ENCODE measurements at regions not wholly inside any gene's neighbourhood (a gene's known extent, or its start where the extent isn't known, plus 50 kb on each side); places are given as distances from the start of the nearest gene placed in this dataset.
A peak's percentile ranks its signal among the peaks of the same experiment; 100 is the strongest.

DNA sequence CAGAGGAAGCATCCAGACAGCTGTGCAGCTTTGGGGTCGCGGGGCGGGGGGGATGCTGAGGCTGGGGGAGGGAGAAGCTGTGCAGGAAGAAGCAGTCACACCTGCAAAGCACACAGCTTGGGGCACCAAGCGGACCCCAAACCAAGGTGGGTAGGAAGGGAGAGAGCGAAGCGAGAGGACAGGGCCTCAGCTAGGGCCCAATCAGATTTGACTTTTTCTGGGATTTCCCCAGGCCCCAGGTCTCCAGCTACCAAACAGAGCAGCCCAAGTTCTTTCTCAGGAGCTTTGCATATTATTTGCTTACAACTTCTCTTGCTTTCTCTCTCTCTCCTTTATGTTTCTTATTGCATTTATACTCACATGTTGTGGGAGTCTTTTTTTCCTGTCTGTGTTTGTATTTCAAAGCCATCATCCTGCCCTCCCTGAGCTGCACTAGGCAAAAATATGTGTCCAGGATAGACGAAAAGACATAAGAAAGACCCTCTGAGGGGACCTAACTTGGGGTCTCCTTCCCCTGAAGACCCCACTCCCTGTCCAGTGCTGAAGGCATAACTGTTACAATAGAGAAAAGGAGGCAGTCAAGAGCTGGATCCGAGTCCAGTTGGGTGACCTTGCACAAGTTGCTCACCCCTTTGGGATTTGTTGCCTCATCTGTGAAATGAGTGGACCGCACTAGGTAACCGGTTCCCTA, 50.6 kb upstream of the SMNDC1 start:
- DNase-seq = no peak

DNA sequence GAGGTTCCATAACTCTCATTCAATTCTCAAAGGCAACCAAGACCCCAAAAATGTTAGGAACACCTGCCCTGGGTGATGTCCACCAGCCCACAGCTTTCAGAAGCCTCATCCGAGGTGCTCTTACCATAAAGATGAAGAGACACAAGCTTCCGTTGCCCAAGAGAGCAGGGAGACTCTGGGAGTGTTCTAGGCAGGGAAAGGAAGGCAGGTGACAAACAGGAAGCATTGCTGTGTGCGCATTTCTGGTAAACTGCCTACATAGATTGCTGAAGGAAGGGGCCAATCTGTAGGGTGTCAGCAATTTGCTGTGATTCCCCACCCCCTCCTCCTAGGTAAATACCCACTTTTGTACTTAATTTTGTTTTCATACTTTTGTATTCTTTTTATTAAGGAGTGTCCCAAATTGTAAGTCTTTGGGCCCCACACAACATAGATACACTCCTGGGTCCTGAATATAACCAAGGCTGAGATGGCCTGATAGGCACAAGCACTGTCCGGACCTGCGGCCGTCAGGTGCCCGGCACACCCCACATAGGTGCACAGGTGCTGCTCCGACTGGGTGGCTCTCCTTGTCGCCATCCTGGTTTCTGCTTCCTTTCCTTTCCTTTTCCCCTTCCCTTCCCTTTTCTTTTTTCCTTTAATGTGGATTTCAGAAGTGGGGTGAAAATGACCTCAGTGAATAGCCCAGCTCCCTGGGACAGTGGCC, 51.4 kb upstream of the SMNDC1 start:
- no peak for DNase-seq

DNA sequence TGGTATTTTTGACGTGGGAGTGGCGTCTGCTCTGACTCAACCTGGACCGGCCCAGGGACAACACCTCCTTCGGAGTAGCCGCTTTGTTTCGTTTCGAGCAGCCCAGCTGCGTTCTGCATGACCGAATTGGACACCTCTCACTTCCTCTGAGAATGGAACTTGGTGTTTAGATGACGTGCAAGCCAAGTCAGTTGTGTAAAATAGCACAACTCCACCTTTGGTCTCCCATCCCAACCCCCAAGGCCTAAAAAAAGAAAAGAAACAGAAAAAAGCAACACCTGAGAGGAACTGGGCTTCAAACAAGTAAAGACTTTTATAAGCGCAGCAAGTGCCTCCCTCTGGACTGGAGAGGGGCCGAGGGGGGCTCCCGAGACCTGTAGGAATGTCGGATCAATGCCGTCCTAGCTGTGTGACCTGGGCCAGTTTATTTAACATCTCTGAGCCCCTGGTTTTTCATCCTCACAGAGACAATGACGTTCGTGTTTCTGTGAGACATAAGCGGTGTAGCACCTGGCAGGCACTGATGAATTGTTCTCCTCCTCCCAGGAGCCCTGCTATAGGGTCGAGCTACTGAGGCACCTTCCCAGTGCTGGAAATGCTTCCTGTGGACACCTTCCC, 52.0 kb upstream of the SMNDC1 start:
- no peak for DNase-seq

DNA sequence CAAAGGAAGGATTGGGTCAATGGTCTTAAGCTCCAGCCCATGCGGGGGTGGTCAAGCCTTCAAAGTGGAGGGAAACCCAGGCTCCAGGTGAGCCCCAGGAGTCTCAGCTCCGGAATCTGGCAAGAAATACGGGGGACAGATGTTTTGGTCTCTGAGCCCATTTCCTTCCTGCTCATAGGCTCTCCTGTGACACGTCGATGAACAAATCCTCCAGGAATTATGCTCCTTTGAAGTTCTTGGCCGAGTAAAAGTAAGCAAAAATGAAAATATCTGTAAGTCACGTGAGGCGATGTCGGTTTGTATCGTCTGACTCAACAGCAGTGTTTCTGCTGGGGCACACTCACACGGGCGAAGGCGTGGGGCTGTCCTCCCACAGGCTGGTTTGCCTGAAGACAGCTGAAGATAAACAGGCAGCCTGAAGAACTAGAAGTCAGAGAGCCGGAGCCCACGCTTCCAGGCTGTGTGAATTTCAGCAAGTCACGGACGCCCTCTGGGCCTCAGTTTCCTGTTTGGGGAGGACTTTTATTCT, 52.6 kb upstream of the SMNDC1 start:
- no peak for DNase-seq

DNA sequence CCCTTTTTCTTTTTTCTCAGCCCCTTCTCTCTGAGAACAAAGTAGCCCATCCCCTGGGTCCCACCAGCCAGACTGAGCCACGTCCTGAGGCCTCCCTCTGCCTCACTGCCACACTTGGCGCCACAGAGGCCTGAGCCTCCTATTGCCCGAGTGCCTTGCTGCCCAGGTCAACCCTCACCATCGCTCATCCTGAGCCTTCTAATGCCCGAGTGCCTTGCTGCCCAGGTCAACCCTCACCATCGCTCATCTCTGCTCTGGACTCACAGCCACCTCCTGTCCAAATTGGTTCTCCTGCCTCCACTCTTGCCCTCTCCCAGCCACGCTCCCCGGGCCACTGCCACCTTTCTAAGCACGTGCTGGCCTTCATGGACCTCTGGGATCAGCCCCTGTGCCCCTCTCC, 53.2 kb upstream of the SMNDC1 start:
- DNase-seq = no peak

DNA sequence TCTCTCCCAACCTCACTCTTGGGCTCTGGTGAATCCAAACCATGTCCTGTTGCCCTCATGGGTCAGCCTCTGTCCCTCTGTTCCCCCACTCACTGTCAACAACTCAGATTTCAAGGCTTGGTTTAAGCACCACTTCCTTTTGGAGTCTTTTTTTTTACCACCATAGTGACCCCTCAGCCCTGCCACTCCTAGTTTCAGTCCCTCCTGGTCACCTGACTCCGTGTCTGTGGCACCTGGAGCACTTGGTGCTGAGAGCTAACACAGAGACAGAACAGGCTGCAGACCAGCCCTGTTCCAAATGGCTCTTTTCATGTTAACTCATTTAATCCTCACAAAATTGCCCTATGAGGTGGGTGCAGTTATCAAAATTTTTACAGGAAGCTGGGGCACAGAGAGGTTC, 53.6 kb upstream of the SMNDC1 start:
- DNase-seq = no peak

DNA sequence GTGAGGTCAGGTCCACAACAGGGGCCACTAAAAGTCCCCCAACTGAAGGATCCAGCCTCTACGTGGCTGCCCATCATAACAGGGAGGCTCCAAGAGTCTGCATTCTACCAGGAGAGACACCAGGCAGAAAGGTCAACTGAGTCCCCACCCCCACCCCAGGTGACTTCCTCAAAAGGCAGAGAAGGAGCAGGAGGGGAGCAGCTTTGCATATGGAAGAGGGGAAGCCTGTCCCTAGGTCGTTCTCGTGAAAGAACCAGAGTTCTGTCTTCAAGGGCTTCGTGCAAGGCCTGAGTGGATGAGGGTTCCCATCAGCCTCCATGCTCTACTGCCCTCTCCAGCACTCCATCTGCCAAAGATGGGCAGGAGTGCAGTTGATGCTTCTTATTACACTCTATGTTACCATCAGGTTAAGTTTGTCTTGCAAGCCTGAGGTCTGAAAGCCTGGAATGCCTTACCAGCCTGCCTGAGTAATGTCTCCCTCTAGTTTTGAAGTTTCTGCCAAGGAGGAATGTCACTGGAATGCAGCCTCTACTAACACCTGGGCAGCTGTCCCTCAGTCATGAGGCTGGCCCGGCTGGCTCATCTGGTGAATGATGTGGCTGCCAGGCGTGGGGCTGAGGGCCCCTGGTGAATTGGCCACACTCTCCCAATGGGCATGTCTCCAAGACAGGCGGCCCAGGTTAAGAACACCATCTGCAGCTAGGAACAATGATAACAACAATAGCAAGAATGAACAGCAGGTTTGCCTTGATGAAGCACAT, 54.3 kb upstream of the SMNDC1 start:
- peak; percentile 13 to 22 for DNase-seq

DNA sequence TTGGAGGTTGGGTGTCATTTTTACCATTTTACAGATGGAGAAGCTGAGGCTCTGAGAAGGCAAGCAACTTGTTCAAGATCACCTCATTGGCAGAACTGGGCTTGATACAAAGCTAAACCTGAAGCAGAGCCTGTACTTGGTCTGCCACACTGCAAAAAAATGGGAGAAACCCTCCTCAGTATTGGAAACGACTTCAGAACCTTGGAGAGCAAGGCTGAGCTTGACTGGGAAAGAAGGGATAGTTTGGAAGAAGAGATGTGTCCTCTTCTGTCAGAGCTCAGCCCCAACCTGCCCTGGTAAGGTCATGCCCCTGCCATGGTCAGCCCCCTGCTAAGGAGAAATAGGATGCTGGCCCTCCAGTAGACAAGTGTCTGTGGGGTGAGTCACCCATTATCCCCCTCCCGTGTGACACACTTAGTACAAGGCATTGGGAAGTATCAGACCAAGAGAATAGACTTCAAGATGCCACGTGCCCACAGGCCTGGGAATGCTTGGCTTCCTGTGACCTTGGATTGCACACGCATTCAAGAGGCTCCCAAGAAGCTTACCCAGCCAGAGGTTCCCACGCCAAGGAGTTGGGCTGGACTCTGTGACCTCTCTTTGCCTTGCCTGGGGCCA, 56.2 kb upstream of the SMNDC1 start:
- no peak for DNase-seq

DNA sequence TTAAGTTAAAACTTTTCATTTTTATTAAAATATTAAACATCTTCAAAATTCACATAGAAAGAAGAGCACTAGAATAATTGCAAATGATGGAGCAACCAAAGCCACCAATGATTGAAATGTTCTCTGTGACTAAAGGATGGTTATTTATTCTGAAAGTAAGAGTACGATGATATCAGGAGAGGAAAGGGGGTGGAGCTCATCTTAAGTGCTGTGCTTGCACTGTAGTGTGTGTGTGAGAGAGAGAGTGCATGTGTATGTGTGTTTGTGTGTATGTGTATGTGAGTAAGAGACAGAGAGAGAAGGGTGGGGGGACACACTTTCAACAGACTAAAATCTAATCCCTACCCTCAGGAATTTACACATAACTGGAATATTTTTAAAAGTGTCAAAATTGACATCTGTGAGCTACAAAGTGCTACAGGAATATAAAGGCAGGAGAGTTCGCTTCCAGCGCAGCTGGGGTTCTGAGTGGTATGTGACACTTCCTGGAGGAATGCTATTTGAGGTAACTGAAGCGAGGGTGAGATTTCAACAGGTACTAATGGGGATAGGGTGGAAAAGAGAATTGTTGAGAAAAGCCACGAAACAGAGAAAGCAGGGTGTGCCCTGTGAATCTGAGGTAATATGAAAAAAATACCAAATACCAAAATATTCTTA, 57.2 kb upstream of the SMNDC1 start:
- DNase-seq = no peak

DNA sequence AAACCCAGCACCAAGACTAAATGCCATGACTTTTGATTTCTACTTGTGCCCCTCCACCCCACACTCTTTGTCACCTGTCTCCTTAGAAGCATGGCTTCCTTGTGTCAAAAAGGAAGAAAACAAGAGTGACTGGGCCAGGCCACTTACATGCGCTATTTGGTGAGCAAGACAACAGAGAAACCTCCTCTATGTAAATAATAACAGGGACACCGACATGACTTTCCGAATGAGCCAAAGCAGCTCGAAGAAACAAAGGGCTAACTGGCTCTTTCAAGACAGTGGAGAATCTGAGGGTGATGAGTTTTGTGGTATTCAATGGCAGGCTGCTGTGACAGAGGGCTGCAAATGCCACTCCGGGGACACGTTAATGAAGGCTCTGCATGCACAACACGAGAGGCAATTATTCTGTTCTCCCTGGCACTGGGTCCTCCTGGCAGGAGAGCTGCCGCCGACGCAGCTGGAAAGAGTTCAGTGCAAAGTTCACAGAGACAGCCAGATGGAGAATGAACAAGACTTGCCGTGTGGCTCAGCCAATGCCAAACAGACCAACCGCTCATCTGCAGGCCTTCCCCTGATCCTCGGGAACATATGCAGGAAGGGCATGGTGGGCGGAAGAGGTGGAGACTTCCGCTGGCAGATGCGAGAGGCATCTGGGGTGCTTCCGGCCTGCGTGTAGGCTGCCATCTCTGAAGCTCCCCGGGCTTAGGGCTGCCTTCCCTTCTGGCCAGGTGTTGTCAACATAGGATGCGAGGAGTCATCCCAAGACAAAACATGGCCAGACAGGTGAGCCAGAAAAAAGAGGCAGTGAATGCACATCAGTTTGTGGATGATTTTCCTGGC, 59.1 kb upstream of the SMNDC1 start:
- DNase-seq = peak in 1 of 2 experiments; percentile 3

DNA sequence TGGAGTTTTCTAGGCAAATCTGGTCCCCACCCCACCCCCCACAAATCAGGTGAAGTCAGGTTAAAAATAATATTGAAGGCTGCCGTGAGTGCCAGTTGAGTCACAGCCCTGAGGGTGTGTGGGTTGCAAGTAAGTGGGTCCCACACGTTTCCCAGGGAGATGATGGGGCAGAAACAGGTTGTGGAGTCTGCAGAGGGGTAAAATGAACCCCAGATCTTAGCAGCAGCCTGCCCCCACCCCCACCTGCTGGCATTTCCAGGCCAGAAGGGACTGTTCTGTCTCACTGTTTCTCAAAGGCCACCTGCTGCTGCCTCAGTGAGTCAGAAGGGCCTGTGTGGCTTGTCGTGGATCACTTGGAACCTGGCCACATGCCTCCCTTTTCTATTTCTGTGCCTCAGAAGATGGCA, 59.8 kb upstream of the SMNDC1 start:
- no peak for DNase-seq

DNA sequence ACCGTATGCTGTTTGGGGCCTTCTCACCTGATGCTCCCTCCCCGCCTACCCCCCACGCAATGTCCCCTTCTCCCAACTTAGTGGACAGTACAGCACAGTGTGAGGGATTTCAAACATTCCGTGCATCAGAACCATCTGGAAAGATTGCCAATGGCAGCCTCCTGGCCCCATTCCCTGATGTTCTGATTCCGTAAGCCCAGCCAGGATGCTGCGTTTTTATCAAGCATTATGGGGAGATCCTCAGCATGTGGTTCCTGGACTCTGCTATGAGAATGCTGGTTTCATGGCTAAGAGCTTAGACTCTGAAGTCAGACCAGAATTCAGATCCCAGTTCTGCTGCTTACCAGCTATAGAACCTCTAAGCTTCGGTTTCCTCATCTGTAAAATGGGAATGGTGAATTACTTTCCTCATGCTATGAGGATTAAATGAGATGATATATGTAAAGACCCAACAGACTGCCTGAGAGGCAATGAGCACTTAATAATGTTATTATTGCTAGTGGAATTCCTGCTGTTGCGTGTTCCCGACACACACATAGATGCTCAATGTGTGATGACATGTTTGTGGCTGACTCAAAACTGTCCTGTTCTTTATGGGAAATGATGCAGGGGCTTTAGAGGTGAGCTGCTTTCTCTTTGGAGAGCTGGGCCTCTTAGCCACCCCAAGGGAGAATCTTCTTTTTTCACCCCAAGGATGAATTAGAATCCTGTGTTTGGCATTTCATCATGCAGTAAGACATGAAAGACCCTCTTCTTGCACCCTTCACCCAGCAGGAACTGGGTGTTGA, 60.8 kb upstream of the SMNDC1 start:
- no peak for DNase-seq

DNA sequence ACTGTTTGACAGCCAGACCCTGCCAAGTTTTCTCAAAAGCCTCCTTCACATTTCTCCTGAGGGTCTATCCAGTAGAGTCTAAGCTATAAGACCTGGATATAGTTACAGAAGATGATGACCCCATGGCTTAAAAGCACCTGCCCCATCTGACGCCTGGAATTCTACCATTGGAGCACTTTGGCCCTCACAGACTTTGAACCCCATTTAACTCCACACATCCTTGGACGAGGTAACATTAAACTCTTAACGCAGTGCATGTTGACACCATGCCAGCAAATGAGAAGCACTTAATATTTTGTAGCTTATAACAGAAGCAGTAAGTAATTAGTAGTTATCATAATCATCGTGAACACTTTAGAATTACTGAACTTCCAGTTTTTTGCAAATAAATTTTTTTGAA, 61.9 kb upstream of the SMNDC1 start:
- no peak for DNase-seq

DNA sequence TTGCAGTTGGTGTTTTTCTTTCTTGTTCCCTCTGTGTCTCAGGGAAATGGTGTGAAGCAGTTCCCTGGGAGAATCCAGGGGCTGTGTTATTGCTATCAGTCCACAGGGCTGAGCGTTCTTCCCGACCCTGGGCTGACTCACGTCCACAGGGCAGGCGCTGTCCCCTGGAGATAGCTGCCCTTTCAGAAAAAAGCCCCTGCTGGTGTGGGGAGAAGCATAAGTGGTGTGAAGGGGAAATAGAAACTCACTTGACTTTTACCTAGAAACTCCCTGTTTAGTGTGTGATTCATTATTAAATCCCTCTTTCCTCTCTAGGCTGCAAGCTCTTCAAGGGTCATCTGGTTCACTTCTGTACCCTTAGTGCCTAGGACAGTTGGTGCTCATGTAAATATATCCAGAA, 63.3 kb upstream of the SMNDC1 start:
- no peak for DNase-seq

DNA sequence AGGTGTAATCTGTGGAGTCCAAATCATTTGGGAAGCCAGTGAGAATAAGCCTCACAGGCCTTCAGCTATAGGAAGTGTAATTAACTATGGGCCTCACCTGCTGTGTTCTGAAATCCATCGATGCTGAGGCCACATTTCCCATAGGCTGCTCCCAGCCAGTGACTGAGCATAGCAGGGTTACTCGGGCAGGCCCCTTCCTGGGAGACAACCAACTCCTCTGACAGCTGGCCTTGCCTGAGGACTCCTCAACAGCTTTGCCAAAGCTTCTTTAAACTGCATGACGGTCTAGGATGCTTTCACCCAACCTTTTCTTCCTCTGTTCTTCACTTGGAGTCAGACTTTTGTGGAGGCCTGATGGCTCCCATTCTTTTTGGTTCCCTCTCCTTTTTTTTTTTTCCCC, 63.8 kb upstream of the SMNDC1 start:
- DNase-seq = peak in 1 of 2 experiments; percentile 7

DNA sequence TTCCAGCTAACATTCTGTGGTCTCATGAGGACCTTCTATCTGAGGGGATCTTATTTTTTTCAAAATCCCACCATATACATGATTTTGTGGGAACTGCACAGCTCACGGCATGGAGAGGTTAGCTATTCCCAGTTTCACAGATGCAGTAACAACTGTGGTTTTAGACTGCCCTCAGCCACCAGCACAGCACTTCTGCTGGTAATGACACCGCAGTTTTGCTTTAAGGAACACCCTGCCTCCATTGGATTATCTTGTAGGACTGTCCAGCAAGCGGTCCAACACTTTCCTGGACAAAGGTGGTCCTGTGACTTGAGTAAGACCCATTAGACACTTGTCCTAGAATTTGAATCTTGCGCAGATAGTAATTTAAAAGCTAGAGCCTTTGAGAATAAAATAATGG, 65.3 kb upstream of the SMNDC1 start:
- no peak for DNase-seq

DNA sequence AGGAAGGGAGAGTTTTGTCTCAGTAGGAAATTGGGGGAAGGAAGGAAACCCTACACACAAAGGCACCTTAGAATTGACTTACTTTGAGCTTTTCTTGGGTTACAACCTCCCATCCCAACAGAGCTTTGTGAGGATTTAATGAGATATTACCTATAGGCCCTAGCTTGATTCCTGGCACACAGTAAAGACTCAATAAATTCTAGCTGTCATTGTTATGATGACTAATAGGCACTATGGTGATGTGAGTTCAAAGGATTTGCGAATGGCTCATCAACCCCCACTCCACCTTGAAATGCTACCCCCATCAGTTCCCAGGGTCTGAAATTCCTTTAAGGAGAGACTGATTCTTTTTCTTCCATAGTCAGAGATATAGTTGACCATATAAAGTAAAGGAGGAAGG, 67.9 kb upstream of the SMNDC1 start:
- no peak for DNase-seq

DNA sequence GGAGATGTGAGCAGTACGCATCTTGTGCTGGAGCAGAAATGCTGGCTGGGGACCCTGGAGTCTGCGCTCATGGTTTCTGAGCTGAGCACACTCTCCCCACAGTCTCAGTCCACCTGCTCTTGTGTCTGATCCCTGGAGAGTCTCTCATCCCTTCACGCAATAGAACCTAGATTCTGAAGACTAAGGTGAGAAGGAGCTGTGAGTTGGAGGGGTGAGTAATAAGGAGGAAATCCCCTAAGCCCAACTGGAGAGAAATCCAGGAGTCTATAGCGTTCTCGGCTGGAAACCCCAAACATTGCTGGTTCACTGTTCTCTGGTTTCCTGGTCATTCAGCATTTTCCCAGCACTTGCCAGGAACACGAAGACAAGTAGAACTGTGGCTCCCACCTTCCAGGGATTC, 68.3 kb upstream of the SMNDC1 start:
- DNase-seq = no peak

DNA sequence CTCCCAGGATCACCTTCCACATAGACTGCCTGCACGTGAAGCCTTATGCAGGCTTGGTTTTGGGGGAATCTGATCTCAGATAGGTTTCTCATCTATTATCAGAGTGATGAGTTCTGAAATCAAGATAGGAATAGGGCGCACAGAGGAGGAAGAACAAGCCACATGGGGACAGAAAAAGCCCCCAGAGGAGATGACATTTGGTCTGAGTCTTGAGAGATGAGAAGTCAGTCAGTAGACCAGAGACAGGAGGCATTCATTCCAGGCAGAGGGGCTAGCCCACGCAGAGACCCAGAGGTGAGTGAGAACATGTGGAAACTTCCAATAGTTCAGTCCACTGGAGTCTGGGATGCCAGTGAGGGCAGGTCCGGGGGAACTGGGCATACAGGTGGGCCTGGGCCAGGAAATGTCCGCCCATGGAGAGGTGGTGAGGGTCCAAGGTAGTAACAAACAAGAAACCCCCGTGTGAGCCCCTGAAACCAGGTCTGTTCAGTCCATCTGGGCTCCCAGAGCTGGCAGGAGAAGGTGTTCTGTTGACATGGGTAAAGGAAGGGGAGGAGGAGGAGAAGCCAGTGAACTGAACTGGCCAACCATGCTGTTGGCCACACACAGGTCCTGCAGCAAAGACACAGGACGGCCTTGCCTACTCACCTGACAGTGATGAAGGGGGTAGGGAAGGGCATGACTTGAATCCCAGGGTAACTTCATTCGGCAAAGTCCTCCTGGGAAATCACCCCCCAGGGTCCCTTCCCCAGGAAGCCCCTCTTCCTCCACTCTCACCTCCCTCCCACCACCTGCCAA, 69.3 kb upstream of the SMNDC1 start:
- no peak for DNase-seq

DNA sequence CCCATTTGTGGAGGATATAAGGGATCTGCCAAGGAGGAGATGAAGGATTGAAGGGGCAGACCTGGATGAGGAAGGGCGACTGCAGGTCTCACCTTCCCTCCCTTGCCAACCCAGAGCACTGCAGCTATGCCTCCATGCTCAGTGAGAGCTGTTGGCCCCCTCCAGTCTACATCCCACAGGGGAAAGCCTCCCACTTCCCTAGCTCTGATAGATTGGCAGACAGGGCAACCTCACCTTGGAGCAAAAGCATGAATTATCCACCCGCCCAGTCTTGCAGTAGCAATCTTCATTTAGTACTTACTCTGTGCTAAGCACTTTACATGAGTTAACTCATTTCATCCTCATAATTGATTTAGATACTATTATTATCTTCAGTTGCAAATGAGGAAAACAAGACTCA, 70.4 kb upstream of the SMNDC1 start:
- DNase-seq = no peak
